SIG-M5 treated with dmso at 0.1 percent for 504 hours (cell line): ENCODE measurements at regions not wholly inside any gene's neighbourhood (a gene's known extent, or its start where the extent isn't known, plus 50 kb on each side); places are given as distances from the start of the nearest gene placed in this dataset.

Experiments
- DNase-seq: peaks from one replicate; lab custom pipeline; 2025; ENCODE audit not compliant: unreplicated experiment; lab: John Stamatoyannopoulos, UW

DNA sequence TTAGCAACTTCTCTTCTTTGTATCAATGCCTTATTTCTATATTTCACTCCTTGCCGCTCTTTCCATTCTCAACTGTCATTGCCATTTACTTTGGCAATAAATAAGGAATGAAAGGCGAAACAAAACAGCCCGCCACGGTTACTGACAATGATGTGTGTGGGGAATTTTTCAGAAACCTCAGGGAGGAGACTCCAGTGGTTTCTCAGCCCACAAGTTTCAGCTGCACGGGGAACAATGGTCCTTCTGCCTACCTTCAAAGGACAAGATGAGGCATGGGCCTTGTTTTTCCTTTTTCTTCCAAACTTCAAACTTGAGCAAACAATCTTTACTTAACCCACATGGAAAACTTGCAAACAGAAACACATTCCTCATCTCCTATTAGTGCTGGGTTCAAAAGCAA is 409.4 kb downstream of the METTL15 start:
- DNase-seq, result no peak

DNA sequence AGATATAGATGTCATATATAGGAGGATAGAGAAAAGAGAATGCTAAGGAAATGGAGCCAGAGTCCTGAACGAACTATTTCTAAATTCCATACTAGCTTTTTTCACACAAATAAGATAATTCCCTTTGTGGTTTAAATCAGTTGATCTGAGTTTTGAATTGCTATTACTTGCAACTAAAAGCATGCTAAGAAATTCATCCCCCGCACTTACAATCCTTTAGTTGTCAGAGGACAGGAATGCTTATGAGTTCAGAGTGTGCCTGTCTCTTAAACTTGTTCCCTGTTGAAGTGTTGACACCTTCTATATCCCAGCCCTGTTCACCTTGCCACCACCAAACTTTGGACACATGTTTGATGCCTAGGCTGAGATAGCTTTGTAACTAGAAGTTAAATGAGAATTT is 406.2 kb downstream of the METTL15 start:
- DNase-seq, result no peak

DNA sequence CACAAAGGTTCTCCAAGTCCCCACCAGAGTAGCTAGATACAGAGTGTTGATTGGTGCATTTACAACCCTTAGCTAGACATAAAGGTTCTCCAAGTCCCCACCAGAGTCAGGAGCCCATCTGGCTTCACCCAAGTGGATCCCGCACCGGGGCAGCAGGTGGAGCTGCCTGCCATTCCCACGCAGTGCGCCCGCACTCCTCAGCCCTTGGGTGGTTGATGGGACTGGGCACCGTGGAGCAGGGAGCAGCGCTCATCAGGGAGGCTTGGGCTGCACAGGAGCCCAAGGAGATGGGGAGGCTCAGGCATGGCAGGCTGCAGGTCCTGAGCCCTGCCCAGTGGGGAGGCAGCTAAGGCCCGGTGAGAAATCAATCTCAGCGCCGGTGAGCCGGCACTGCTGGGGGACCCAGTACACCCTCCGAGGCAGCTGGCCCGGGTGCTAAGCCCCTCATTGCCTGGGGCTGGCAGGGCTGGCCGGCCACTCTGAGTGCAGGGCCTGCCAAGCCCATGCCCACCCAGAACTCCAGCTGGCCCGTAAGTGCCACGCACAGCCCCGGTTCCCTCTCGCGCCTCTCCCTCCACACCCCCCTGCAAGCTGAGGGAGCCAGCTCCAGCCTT is 404.1 kb downstream of the METTL15 start:
- no peak for DNase-seq

DNA sequence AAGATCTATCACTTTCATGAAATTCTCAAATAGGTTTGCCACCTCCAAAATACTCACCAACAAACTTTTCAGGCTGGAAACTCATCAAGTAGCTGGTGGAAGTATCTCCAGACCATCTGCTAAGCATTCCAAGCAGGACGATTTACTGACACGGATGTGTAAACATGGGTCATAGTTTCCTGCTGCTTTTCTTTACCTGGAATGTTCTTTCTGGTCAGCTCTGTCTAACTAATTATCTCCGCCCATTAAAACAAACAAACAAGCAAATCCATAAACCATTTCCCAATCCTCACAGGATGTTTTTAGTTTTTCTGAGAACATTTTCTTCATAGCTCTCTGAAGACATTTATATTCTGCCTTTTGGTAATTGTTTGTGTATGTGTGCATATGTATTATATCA is 397.0 kb downstream of the METTL15 start:
- DNase-seq, result no peak

DNA sequence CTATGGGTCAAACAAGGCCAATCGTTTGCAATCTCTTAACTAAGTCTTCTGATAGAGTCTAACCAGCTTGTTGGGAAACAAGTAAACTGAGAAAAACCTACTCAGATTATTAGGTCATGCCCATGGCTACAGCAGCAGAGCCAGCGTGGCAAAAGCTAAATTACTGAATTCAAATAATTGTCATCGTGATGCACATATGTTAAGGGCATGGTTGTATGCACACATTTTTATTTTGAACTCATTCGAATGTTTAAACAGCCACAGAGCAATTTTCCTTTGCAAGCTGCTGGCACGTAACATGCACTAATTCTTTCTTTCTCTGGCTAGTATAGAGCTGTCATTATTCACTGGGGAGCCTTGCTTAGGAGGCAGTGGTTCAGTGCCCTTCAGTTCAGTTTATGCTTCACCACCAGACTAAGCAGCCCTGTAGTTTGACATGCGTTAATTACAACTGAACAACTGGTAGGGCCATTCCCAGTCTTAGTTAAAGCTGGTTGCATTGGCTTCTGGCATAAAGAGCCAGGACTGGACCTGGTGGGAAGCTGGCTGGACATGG is 396.4 kb downstream of the METTL15 start:
- no peak for DNase-seq

DNA sequence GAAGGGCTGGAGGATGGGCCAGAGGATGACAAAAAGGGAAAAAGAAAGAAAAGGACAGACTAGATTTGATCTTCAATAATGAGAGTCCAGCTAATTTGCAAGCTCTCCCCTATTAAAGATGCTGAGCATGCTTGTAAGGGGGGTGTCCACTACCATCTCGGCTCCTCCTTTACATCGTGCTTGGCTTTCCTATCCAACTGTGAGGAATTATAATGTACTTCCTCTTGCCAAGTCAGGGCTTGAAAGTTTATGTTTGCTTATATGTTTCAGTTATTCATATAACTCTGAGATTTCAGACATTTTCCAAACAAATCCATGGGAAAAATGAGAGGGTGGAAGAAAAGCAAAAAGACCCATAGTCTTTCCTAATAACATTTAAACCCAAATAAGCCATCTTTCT is 387.1 kb downstream of the METTL15 start:
- no peak for DNase-seq

DNA sequence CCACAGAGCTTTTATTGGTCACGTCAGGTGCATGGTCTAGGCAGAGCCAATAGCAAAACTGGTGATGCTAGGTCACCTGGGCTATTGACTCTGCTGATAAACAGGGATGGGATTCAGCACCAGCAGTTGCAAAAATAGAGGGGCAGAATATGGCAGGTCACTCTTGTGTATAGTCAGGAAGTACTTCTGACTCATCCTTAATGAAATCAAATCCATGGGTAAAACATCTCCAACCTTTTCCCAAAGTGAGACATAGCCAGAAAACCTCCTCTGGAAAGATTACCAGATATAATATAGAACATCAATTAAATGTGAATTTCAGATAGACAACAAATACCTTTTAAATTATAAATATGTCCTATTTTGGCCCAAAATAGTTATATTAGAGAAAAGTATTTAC is 383.2 kb downstream of the METTL15 start:
- no peak for DNase-seq

DNA sequence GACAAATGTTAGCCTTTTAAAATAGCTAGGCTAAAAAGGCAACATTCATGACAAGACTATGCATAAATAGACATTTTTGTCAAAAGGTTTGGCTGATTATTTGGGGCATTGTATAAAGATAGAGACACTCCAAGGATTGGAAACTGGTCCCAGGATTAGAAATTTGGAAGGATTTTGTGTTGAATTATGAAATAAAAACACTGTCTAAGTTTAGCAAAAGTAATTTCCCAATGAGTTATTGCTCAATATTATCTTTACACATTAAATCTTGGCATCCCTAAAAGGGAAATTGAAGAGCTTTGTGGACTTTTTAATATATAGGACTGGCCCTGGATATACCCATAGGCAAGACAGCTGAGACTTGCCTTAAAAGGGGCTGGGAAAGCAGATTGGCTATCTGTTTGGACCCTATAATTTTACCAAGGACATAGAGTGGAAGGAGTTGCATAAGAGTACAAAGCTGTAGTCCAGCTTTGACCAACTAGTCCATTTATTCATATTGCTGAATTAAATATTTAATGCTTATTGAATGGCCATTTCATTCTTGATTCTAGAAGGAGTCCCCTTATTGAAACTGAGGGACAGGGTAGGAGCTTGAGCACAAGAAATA is 382.7 kb downstream of the METTL15 start:
- no peak for DNase-seq

DNA sequence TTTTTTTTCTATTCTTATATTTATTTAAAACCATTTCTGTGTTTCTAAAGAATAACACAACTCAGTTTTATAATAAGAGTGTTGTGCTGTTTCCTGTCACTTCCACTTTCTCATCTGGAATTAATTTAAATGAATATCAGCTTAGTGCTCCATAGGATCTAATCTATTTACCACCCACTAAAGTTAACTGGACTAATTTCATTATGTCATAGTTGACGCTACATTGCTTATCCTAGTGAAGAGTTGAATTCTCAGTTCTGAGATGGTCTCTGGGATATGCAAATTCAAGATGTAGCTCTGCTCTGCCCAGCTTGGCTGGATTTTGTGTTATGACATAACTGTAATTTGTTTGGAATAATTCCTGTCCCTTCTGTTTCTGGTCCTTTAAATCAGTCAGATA is 380.1 kb downstream of the METTL15 start:
- DNase-seq, result no peak

DNA sequence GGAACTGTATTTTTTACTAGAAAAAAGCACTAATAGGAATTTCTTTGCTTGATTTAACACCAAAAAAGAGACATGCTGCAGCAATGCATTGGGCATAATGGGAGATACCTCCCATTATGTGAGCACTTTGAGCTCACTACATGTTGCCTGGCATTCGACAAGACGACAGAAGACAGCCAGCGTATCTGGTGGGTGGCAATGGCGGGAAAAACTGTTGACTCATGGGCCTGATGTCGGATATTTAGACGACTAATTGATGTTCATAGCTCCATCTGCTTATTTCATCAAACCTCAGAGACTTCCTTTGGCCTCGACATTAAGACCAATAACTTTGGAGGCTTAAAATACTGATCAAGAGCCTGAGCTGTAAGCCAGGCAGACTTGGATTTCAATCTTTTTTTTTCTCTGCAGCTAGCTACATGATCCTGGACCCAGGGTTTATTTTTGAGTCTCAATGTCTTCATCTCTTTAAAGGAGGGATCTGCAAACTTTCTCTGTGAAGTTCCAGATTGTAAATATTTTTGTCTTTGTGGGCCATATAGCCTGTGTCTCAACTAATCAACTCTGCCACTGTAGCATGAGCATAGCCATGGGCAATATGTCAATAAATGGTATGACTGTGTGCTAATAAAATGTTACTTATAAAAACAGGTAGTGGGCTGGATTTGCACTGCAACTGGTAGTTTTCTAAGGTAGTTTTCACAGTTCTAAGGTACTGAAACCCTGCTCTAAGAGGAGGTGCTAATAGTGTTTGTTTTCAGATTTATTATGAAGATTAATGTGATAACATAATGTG is 375.1 kb downstream of the METTL15 start:
- no peak for DNase-seq

DNA sequence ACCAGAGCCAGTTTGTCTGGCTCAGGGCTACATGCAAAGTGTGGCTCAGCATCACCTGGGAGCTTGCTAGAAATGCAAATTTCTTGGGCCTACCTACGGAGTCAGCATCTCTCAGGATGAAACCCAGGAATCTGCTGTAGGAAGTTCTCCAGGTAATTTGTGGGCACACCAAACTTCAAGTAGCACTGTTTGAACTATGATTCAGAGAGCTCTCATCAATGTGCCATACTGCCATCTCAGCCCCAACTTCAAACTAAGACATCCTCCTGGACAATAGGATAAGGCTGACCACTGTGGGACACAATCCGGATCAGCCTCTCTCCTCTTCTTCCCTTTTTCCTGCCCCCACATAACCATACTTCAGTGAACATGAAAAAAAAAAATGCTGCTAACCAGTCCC is 374.5 kb downstream of the METTL15 start:
- DNase-seq, result no peak

DNA sequence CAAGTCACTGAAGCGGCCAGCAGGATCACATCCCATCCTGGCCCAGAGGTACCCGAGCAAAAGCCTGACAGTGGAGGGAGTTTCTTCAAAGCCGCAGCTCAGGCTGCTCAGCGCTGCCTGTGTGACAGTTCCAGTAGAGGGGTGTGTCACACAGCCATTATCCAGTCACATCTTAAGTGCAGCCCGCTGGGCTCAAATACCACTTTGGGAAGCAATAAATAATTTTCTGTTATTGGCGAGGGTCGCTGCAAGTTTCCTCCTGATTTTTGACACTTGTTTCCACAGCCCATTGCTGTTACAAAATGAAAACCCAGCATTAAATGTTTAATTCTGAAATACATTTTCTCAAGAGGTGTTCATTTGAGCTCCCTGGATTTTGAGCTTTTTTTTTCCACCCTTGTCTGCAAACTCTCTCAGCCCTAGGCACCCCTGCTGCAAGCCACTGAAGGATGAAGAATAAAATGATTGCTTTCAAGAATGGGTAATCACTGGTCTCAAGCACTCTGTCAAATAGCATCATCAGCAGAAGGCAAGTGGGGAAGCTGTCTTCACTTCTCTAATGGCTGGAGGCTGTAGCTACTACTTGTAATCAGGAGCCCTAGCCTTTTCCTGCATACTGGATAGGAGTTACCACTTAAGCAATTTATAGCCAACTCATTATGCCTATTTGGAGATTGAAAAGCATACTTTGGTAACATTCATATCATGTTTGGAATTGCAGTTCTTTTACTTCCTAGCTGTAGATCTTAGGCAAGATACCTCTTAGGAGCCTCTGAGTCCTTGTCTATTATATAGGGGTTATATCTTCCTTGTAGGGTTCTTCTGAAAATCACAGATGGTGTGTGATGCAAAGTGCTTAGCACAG is 373.7 kb downstream of the METTL15 start:
- no peak for DNase-seq

DNA sequence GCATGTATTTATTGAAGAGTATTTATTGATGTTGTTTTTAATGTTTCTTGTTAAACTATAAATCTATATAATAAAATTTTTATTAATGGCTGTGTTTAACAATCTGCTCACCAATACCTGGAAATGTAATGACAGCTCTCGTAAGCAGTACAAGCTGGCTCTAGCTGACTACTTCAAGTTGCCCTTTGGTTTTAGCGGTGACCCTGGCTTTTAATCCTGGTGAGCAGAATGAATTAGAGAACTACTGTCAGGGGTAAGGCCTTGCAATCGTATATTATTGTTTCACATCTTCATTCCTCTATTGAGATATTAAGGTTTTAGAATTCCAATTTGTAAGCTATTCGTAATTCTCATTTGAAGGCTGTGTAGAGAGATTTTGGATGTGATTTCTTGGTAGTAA is 372.2 kb downstream of the METTL15 start:
- DNase-seq, result no peak

DNA sequence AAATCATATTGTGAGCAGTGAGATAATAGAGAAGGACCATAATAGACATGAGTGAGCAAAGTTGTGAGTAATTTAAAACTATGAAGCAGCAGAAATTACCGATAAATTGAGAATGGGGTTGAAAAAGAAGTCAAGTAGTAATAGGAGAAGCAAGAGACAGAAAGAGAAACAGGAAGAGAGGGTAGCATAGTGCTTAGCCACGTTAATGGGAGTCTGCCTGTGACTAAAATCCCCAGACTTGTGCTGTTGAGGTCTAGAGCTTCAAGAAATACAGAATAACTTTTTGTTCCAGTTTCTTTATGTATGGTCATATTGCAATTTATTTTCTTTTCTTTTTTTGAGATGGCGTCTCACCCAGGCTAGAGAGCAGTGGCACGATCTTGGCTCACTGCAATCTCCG is 368.7 kb downstream of the METTL15 start:
- DNase-seq, result peak; percentile 1

DNA sequence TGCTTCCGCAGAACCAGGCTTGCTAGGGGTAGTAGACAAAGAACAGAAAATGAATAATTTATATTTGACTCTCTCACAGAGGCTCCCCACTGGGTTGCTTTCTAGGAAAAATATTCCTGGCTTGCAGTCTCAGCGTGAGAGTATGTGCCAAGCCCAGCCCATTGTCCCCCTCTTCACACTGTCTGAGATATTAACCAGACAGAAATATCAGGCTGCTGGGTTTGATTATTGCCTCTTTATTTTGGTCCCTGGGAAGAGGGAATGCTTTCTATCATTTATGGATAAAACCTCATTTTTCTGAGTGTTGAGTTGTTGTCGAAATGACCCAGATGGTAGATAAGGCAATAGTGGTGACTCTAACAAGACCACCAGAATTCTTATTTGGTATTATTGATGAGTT is 367.9 kb downstream of the METTL15 start:
- DNase-seq, result no peak

DNA sequence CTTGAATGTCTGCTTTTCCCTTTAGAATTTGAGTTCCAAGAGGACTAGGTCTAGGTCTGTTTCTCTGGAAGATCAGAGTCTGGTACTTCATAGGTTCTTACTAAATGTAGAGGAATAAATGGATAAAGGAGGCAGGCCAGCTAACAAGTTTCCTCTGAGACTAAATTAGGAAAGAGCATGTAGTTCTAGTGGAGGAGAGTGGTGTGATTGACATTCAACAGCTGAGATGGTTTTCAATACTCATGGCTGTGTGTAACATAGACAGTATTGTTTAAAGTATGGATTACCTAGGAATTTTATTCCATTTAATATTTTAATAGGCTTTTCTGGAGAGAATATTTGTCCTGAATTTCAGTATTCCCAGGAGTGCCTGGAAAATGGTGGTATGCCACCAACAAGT is 364.7 kb downstream of the METTL15 start:
- DNase-seq, result no peak

DNA sequence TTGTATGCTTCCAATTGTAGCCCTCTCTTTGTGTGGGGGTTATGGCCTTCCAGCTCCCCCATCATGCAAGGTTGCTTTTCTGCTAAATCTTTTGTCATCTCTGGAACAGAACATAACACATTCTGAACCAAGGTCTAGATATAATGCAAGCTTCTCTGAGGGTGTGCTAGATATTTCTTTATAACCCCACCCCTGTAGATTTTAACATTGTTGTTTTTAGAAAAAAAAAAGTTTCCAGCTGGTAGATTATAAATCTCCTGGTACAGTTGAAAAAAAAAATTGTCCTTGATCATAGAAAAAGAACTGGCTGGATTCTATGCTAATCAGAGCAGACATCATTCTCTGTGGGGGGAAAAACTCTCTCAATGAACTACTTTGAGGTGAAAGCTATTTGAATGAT is 363.3 kb downstream of the METTL15 start:
- no peak for DNase-seq

DNA sequence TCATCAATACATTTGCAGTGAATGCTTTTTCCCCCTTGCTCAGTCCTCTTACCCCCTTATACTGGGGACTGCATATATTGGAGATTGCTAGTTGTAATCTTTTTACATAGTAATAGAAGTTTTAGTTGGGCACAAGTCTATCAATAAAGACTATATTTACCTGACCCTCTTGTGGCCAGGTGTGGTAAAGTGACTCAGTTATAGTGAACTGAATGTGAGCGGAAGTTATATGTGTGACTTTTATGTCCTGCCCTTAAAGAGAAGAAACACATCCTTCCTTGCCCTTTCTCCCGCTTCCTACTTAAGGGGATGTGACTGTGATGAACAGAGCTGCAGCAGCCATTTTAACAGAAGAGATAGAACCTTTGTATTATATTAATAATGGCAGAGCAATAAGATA is 362.0 kb downstream of the METTL15 start:
- DNase-seq, result no peak

DNA sequence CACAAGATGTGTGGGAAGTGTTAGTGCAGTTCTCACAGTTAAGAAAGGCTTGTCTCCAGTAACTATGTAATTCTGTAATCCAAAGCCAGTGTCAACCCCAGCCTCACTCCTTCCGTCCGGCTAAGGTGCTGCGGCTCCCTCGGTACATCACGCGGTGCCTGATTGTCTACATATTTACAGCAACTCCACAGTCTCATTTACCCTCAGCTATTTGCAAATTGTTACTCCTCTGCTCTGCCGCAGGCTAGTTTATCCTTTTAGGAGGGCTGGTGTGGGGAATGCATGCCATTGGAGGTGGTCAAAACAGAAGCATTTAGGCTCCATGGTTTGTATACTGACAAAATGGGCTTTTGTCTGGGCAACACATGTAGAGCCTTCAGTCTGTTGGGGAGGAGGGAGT is 358.3 kb downstream of the METTL15 start:
- no peak for DNase-seq

DNA sequence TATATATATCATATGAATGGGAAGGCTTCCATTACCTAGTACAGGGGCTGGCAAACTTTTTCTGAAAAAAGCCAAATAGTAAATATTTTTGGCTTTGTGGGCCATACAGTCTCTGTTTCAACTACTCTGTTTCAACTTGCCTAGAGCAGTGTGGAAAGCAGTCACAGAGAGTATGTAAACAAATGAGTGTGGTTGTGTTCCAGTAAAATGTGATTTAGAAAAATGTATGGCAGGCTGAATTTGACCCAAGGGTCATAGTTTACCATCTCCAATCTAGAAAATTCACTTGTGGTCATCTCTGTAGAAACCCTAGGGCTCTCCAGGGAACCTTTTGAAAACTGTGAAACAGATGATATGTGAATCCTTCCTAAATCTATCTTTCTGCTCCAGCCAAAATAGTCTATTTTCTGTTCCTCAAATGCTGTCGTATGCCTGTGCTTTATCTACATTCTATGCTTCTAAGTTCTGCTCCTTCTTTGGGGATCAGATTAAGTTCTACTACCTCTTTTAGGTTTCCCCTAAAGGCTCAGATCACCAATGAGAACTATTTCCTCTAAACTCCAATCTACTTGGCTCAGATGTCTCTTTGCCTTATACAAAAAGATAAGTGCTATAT is 356.2 kb downstream of the METTL15 start:
- peak; percentile 1 for DNase-seq

DNA sequence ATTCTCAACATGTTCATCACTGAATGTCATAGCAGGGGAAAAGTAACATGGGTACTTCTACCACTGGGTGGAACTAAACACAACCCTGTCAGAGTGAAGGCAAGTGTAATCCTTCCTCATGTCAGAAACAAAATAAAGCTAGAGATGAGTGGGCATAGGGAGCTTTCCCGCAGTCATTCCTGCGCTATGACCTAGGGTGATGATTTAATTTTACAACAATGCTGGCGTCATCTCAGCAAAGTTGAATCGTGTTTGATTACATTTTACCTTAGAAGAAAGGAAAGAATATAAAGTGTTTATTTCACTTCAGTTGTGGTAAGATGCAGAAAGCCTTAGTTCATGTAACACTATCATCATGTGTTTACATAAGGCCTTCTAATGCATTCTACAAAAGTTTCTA is 355.6 kb downstream of the METTL15 start:
- DNase-seq, result no peak
